HepG2 (cell line): ENCODE measurements at regions not wholly inside any gene's neighbourhood (a gene's known extent, or its start where the extent isn't known, plus 50 kb on each side); places are given as distances from the start of the nearest gene placed in this dataset.

Experiments
- ATF1 ChIP-seq: IDR thresholded peaks from 2 replicates; pipeline ENCODE4 v1.6.1; 2016; ENCODE audit warnings: mild to moderate bottlenecking, control low read depth
- FOSL2 ChIP-seq: sonication (generic); formaldehyde crosslinking; IDR thresholded peaks from 2 replicates; pipeline ENCODE4 v1.4.0; 2020; ENCODE audit warnings: missing genetic modification reagents
- GFI1 ChIP-seq: sonication (generic); formaldehyde crosslinking; IDR thresholded peaks from 2 replicates; pipeline ENCODE4 v1.5.0; 2020; ENCODE audit warnings: missing genetic modification reagents, mild to moderate bottlenecking, borderline replicate concordance
- HIC2 ChIP-seq: sonication (generic); formaldehyde crosslinking; IDR thresholded peaks from 2 replicates; pipeline ENCODE4 v1.9.0; 2022; ENCODE audit warnings: low read depth, missing genetic modification reagents
- MAFK ChIP-seq, 2 experiments: IDR thresholded peaks in 1 of 2; conservative IDR thresholded peaks in 1 of 2; 2 replicates each; pipeline ENCODE4 v1.6.1; 2011; ENCODE audit warnings: improper control_type of control experiment in 2 of 2, low read length in 2 of 2
- MIER3 ChIP-seq: IDR thresholded peaks from 2 replicates; pipeline ENCODE4 v1.6.1; 2016; ENCODE audit warnings: missing compliant biosample characterization, borderline replicate concordance
- NFE2L2 ChIP-seq: fragments of 150-350 bp; IDR thresholded peaks from 2 replicates; pipeline ENCODE4 v1.6.1; 2014; ENCODE audit warnings: low read length
- NR1H2 ChIP-seq: sonication (generic); formaldehyde crosslinking; IDR thresholded peaks from 2 replicates; pipeline ENCODE4 v1.8.1; 2022; ENCODE audit warnings: low read depth, missing genetic modification reagents, borderline replicate concordance
- SATB2 ChIP-seq: sonication (generic); formaldehyde crosslinking; IDR thresholded peaks from 2 replicates; pipeline ENCODE4 v1.5.0; 2020; ENCODE audit warnings: missing genetic modification reagents
- SKI ChIP-seq: fragments of 450-650 bp; IDR thresholded peaks from one replicate; pipeline ENCODE4 v1.6.1; 2018; ENCODE audit warnings: mild to moderate bottlenecking; ENCODE audit not compliant: partially characterized antibody
- SPEN ChIP-seq: sonication (generic); formaldehyde crosslinking; IDR thresholded peaks from 2 replicates; pipeline ENCODE4 v1.5.1; 2020; ENCODE audit warnings: low read depth, mild to moderate bottlenecking, missing genetic modification reagents
- SSRP1 ChIP-seq: IDR thresholded peaks from 2 replicates; pipeline ENCODE4 v1.6.1; 2016; ENCODE audit warnings: control low read depth
- SUZ12 ChIP-seq: fragments of 150-350 bp; IDR thresholded peaks from 2 replicates; pipeline ENCODE4 v1.6.1; 2014; ENCODE audit warnings: low read depth, low read length
- ZBTB7A ChIP-seq: sonication (generic); formaldehyde crosslinking; IDR thresholded peaks from 2 replicates; pipeline ENCODE4 v1.8.0; 2022; ENCODE audit warnings: mild to moderate bottlenecking, missing genetic modification reagents
- ZFP37 ChIP-seq: sonication (generic); formaldehyde crosslinking; IDR thresholded peaks from 2 replicates; pipeline ENCODE4 v1.4.0; 2020; ENCODE audit warnings: missing genetic modification reagents, borderline replicate concordance
- ZNF503 ChIP-seq: sonication (generic); formaldehyde crosslinking; IDR thresholded peaks from 2 replicates; pipeline ENCODE4 v1.4.0; 2020; ENCODE audit warnings: missing genetic modification reagents
- ZNF644 ChIP-seq: IDR thresholded peaks from 2 replicates; pipeline ENCODE4 v1.6.1; 2016; ENCODE audit warnings: low read depth
- ZNF720 ChIP-seq: sonication (generic); formaldehyde crosslinking; IDR thresholded peaks from 2 replicates; pipeline ENCODE4 v1.4.0; 2020; ENCODE audit warnings: missing genetic modification reagents
- ZSCAN30 ChIP-seq: sonication (generic); formaldehyde crosslinking; IDR thresholded peaks from 2 replicates; pipeline ENCODE4 v1.5.0; 2020; ENCODE audit warnings: mild to moderate bottlenecking, missing genetic modification reagents
- TF ChIP-seq, protein P1 (sequence below): sonication (generic); formaldehyde crosslinking; IDR thresholded peaks from 2 replicates; pipeline ENCODE4 v1.4.0; 2020; ENCODE audit warnings: missing genetic modification reagents
- TF ChIP-seq, protein P2 (sequence below): sonication (generic); formaldehyde crosslinking; IDR thresholded peaks from 2 replicates; pipeline ENCODE4 v1.8.1; 2023; ENCODE audit warnings: mild to moderate bottlenecking, missing genetic modification reagents, borderline replicate concordance
- TF ChIP-seq, protein P3 (sequence below): sonication (generic); formaldehyde crosslinking; conservative IDR thresholded peaks from 2 replicates; pipeline ENCODE4 v1.8.0; 2022; ENCODE audit warnings: mild to moderate bottlenecking, moderate library complexity, missing genetic modification reagents
- TF ChIP-seq, protein P4 (sequence below): sonication (generic); formaldehyde crosslinking; IDR thresholded peaks from 2 replicates; pipeline ENCODE4 v1.5.0; 2020; ENCODE audit warnings: mild to moderate bottlenecking, low read depth, missing genetic modification reagents, borderline replicate concordance

DNA sequence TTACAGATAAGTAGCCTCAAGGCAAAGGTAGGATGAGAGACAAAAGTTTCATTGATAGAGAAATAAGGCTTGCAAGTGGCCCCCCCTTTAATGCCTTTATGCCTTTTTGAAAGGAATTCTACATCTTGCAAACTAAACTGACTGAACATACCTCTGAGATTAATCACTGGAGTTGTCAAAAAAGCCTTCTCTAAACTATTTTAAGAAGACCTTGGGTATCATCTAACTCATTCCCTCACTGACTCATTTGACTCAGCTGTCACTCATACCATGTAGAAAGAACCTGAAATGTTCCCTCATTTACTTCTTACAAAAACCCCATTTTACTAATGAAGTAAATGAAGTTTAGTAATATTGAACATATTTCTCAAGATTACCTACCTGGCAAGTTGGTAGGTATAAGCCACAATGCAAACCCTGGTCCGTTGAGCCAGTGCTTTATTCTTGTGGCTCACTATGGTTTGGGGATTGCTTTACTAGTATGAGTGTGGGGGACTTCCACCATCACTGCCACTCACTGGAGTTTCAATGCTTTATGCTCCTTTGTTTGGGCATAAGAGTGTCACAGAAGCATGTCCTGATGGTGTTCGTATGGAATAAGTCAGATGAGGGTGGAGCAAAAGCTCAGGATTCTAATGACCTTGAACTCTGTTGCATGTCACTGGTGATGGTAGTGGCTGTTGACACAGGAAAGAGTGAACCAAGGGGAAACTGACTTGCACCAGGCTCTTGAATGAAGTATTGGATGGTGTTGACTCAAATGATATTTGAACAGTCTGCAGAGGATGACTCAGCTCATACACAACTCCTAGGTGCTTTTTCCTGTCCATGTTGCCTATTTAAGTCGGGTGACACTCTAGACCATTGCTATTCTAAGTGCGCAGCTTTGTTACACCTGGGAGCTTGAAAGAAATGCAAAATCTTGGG, 305.5 kb upstream of the EMCN start (continued):
- TF ChIP-seq SKI (no peak), GFI1 (CRISPR knock-in tag) (no peak), SATB2 (CRISPR knock-in tag) (no peak), FOSL2 (peak; percentile 93), HIC2 (CRISPR knock-in tag) (no peak), ZBTB7A (CRISPR knock-in tag) (no peak), ZNF720 (CRISPR knock-in tag) (no peak), NFE2L2 (peak; percentile 94), ZSCAN30 (CRISPR knock-in tag) (no peak), MIER3 (CRISPR knock-in tag) (no peak), SPEN (CRISPR knock-in tag) (no peak), SUZ12 (no peak), MAFK (conservative IDR thresholded peaks at IDR 0.05 in 1 of 2, IDR thresholded peaks at IDR 0.05 in 1 of 2; ENCODE audit: low read length in 2 of 2) (peak; percentile 24 to 63; a peak in 3 of 4 replicates), ZFP37 (CRISPR knock-in tag) (no peak), SSRP1 (0 out of 2 replicates have a peak, but pooled peaks have one; percentile 31), ZNF644 (CRISPR knock-in tag) (peak; percentile 94), NR1H2 (CRISPR knock-in tag) (no peak), ZNF503 (CRISPR knock-in tag) (no peak), ATF1 (CRISPR knock-in tag) (0 out of 2 replicates have a peak, but pooled peaks have one; percentile 27)
- TF ChIP-seq, protein P1, sequence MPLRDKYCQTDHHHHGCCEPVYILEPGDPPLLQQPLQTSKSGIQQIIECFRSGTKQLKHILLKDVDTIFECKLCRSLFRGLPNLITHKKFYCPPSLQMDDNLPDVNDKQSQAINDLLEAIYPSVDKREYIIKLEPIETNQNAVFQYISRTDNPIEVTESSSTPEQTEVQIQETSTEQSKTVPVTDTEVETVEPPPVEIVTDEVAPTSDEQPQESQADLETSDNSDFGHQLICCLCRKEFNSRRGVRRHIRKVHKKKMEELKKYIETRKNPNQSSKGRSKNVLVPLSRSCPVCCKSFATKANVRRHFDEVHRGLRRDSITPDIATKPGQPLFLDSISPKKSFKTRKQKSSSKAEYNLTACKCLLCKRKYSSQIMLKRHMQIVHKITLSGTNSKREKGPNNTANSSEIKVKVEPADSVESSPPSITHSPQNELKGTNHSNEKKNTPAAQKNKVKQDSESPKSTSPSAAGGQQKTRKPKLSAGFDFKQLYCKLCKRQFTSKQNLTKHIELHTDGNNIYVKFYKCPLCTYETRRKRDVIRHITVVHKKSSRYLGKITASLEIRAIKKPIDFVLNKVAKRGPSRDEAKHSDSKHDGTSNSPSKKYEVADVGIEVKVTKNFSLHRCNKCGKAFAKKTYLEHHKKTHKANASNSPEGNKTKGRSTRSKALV (CRISPR knock-in tag) = no peak
- TF ChIP-seq, protein P2, sequence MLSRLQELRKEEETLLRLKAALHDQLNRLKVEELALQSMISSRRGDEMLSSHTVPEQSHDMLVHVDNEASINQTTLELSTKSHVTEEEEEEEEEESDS (CRISPR knock-in tag) = no peak
- TF ChIP-seq, protein P3, sequence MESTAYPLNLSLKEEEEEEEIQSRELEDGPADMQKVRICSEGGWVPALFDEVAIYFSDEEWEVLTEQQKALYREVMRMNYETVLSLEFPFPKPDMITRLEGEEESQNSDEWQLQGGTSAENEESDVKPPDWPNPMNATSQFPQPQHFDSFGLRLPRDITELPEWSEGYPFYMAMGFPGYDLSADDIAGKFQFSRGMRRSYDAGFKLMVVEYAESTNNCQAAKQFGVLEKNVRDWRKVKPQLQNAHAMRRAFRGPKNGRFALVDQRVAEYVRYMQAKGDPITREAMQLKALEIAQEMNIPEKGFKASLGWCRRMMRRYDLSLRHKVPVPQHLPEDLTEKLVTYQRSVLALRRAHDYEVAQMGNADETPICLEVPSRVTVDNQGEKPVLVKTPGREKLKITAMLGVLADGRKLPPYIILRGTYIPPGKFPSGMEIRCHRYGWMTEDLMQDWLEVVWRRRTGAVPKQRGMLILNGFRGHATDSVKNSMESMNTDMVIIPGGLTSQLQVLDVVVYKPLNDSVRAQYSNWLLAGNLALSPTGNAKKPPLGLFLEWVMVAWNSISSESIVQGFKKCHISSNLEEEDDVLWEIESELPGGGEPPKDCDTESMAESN (CRISPR knock-in tag) = no peak
- TF ChIP-seq, protein P4, sequence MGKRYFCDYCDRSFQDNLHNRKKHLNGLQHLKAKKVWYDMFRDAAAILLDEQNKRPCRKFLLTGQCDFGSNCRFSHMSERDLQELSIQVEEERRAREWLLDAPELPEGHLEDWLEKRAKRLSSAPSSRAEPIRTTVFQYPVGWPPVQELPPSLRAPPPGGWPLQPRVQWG (CRISPR knock-in tag) = no peak
